Skeletal muscle tissue (tissue), 3 donors: ENCODE measurements at regions not wholly inside any gene's neighbourhood (a gene's known extent, or its start where the extent isn't known, plus 50 kb on each side); places are given as distances from the start of the nearest gene placed in this dataset.

ENCODE experiments used
- H3K27ac ChIP-seq: one replicate; pipeline ENCODE4 v1.7.0; 2013; ENCODE audit warnings: mild to moderate bottlenecking, low read depth, low read length, inconsistent platforms
- H3K27me3 ChIP-seq, 3 donors: one replicate each; pipeline ENCODE4 v1.7.0; 2013; ENCODE audit warnings: low read length in 3 of 3; ENCODE audit not compliant: control insufficient read depth in 3 of 3, insufficient read depth in 3 of 3
- H3K36me3 ChIP-seq, 3 donors: one replicate each; pipeline ENCODE4 v1.7.0; 2013; ENCODE audit warnings: low read length in 3 of 3; ENCODE audit not compliant: control insufficient read depth in 3 of 3, insufficient read depth in 3 of 3
- H3K4me1 ChIP-seq, 3 donors: one replicate each; pipeline ENCODE4 v1.7.0; 2013; ENCODE audit warnings: low read length in 3 of 3, mild to moderate bottlenecking in 3 of 3; ENCODE audit not compliant: control insufficient read depth in 3 of 3, insufficient read depth in 3 of 3
- H3K4me3 ChIP-seq, 3 donors: one replicate each; pipeline ENCODE4 v1.7.0; 2013; ENCODE audit warnings: low read length in 3 of 3
- H3K9ac ChIP-seq, 3 donors: one replicate each; pipeline ENCODE4 v1.7.0; 2013; ENCODE audit warnings: low read length in 3 of 3, mild to moderate bottlenecking in 3 of 3, moderate library complexity in 2 of 3, low read depth in 1 of 3
- H3K9me3 ChIP-seq, 3 donors: one replicate each; pipeline ENCODE4 v1.7.0; 2013; ENCODE audit warnings: low read length in 3 of 3; ENCODE audit not compliant: control insufficient read depth in 3 of 3
- donor health status: Osteomylitis.

- no peaks in the 10 kb centered on the region for H3K9me3 ChIP-seq
Measured at GRCh38 chr6:134846865-134847264, 103.0 kb downstream of the ALDH8A1 start.

DNA sequence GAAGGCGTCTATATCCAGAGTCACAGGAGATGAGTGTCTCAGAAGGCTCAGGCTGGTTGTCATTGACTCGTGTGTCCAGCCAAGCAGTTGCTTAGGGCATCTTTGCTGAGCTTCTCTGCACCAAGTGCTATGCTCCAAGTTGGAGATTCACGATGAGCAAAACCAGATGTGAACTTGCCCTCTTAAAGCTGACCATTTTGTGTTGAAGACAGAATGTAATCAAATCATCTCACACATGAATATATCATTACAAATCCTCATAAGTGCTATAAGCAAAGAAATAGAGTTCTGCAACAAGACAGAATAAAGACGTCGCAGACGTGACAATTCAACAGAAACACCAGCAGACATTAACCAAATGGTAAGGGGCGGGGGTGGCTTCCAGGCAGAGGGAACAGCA is 103.9 kb downstream of the ALDH8A1 start:
- H3K9me3 ChIP-seq: no peaks in the 10 kb centered on the region
- no peaks in the 10 kb centered on the region for H3K36me3 ChIP-seq
- no peaks in the 10 kb centered on the region for H3K27me3 ChIP-seq
- H3K9ac ChIP-seq: no peak overlapping the region
- H3K4me1 ChIP-seq: peaks cover 0 to 5% (median 0%) of the 10 kb centered on the region in 3 donors
- H3K4me3 ChIP-seq: no peak overlapping the region
- H3K27ac ChIP-seq: no peak overlapping the region

More at GRCh38 chr6:134846865-134847264, 103.0 kb downstream of the ALDH8A1 start:
- Histone ChIP-seq H3K4me3 (no peak overlapping the region), H3K4me1 (peaks cover 0 to 5% (median 0%) of the 10 kb centered on the region in 3 donors), H3K36me3 (no peaks in the 10 kb centered on the region), H3K27me3 (no peaks in the 10 kb centered on the region), H3K27ac (no peak overlapping the region), H3K9ac (no peak overlapping the region)

DNA sequence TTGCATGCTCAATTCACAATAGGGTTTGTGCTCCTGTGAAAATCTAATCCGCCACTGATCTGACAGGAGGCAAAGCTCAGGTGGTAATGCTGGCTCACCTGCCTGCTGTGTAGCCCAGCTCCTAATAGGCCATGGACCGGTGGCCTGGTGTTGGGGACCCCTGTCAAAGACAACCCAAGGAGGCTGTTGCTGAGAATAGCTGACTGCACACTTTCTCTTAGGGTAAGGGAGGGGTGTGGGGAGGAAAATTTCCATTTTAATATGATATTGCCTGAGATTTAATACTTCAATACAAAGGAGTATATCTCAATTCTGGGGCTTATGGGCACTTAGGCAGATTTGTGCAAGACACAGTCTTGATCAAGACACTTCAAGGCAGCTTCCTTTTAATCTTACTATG is 105.8 kb downstream of the ALDH8A1 start:
- Histone ChIP-seq H3K27me3 (no peaks in the 10 kb centered on the region), H3K4me3 (no peak overlapping the region), H3K4me1 (no peaks in the 10 kb centered on the region), H3K9ac (no peak overlapping the region), H3K27ac (no peak overlapping the region), H3K36me3 (no peaks in the 10 kb centered on the region), H3K9me3 (no peaks in the 10 kb centered on the region)

GRCh38 chr6:134840086-134840867 is 109.6 kb downstream of the ALDH8A1 start:
- H3K36me3 ChIP-seq: no peaks in the 10 kb centered on the region
- no peaks in the 10 kb centered on the region for H3K9me3 ChIP-seq
- peaks cover 0 to 3% (median 0%) of the 10 kb centered on the region in 3 donors for H3K4me1 ChIP-seq
- H3K9ac ChIP-seq: no peak overlapping the region
- no peak overlapping the region for H3K4me3 ChIP-seq
- H3K27ac ChIP-seq: no peak overlapping the region
- H3K27me3 ChIP-seq: no peaks in the 10 kb centered on the region

DNA sequence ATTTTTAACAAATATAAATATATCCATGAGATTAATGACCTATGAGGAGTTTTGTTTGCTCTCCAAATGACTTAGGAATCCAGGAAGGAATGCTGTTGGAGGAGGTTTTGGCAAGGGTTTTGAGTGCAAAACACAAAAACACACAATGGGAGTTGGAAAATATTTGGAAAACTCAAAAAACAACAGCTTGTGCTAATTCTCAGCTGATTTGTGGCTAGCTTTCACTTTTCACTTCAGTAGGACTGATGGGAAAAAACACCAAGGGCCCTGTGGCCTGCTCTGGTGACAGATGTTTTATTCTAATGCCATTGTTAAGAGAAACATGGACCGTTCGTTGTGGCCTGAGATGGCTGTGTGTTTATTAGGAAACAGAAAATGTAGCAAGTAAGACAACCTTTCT is 113.9 kb downstream of the ALDH8A1 start:
- no peaks in the 10 kb centered on the region for H3K36me3 ChIP-seq
- H3K4me3 ChIP-seq: no peak overlapping the region
- no peak overlapping the region for H3K27ac ChIP-seq

GRCh38 chr6:134830940-134831339 is 119.0 kb downstream of the ALDH8A1 start:
- no peak overlapping the region for H3K27ac ChIP-seq
- no peaks in the 10 kb centered on the region for H3K9me3 ChIP-seq
- H3K4me1 ChIP-seq: peaks cover 4 to 5% (median 5%) of the 10 kb centered on the region in 3 donors
- H3K9ac ChIP-seq: no peak overlapping the region
- H3K36me3 ChIP-seq: no peaks in the 10 kb centered on the region
- H3K4me3 ChIP-seq: no peak overlapping the region
- no peaks in the 10 kb centered on the region for H3K27me3 ChIP-seq

More for the DNA sequence above, 113.9 kb downstream of the ALDH8A1 start:
- H3K9me3 ChIP-seq: no peaks in the 10 kb centered on the region
- H3K4me1 ChIP-seq: peaks cover 0 to 3% (median 0%) of the 10 kb centered on the region in 3 donors
- H3K27me3 ChIP-seq: no peaks in the 10 kb centered on the region
- H3K9ac ChIP-seq: no peak overlapping the region

GRCh38 chr6:134830194-134830593 is 119.7 kb downstream of the ALDH8A1 start:
- peaks cover 4 to 5% (median 5%) of the 10 kb centered on the region in 3 donors for H3K4me1 ChIP-seq
- no peaks in the 10 kb centered on the region for H3K36me3 ChIP-seq
- H3K4me3 ChIP-seq: no peak overlapping the region
- no peak overlapping the region for H3K9ac ChIP-seq
- no peak overlapping the region for H3K27ac ChIP-seq
- no peaks in the 10 kb centered on the region for H3K9me3 ChIP-seq
- H3K27me3 ChIP-seq: no peaks in the 10 kb centered on the region

GRCh38 chr6:134828641-134829040 is 121.3 kb downstream of the ALDH8A1 start:
- Histone ChIP-seq H3K4me3 (no peak overlapping the region), H3K27me3 (no peaks in the 10 kb centered on the region), H3K36me3 (no peaks in the 10 kb centered on the region), H3K4me1 (peaks cover 4 to 5% (median 5%) of the 10 kb centered on the region in 3 donors), H3K27ac (no peak overlapping the region), H3K9ac (no peak overlapping the region), H3K9me3 (no peaks in the 10 kb centered on the region)

- Histone ChIP-seq H3K9me3 (no peaks in the 10 kb centered on the region), H3K27me3 (no peaks in the 10 kb centered on the region), H3K27ac (peak overlapping the region; percentile 6), H3K9ac (no peak overlapping the region), H3K4me3 (no peak overlapping the region), H3K4me1 (peaks cover 4 to 7% (median 5%) of the 10 kb centered on the region in 3 donors), H3K36me3 (no peaks in the 10 kb centered on the region)
Measured at GRCh38 chr6:134826889-134827737, 122.8 kb downstream of the ALDH8A1 start.

DNA sequence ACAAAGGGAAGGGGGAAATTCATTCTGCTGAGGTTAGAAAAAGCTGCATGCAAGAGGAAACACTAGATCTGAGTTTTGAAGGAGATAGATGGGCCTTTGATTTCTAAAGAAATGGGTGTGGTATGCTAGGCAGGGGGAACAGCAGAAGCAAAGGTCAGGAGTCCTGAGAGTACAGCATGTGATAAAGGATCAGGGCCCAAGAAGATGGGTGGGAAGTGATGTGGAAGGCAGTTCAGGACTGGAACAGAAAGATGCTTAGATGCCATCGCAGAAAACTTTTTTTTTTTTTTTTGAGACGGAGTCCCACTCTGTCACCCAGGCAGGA is 126.2 kb downstream of the ALDH8A1 start:
- H3K9me3 ChIP-seq: no peaks in the 10 kb centered on the region

More for the DNA sequence above, 126.2 kb downstream of the ALDH8A1 start:
- H3K27me3 ChIP-seq: no peaks in the 10 kb centered on the region
- H3K4me3 ChIP-seq: no peak overlapping the region
- H3K4me1 ChIP-seq: peaks cover 4 to 7% (median 5%) of the 10 kb centered on the region in 3 donors
- H3K36me3 ChIP-seq: no peaks in the 10 kb centered on the region
- H3K27ac ChIP-seq: no peak overlapping the region
- H3K9ac ChIP-seq: no peak overlapping the region
